ENCODE measurements at regions not wholly inside any gene's neighbourhood (a gene's known extent, or its start where the extent isn't known, plus 50 kb on each side); places are given as distances from the start of the nearest gene placed in this dataset.

DNA sequence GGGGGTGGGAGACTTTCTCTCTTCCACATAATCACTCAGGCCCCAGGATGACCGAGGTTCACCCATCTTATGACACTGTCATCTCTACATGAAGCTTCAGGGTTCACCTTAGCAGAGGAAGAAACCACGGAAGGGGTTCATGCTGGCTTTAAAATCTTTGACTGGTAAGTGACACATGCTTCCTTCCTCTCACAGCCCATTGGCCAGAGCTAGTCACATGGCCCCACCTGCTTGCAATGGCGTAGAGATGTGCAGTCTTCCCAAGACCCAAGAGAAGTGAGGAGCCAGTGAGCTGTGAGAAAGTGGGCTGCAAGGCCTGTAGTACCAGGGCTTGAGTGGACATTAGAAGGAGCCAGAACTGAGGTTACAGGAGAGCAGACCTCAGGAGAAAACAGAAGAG lies 180.3 kb downstream of the AXIN2 start:
- intact Hi-C loops (cut with micrococcal nuclease) (no loop called here), in situ Hi-C loops (cut with MboI) (no loop called here)
- ATAC-seq: no peak
- no peak for DNase-seq (ENCODE audit: extremely low read depth in 1 of 4, low spot score in 3 of 4)
- H3K4me1 ChIP-seq (replicated peaks in 1 of 2; ENCODE audit: control insufficient read depth in 2 of 2, insufficient read depth in 2 of 2, low read length in 2 of 2): no peaks in the 10 kb centered on the region
- POLR2A ChIA-PET: no interaction called here
- H3K27me3 ChIP-seq (ENCODE audit: control insufficient read depth in 2 of 2, insufficient read depth in 2 of 2, low read length in 2 of 2): no peaks in the 10 kb centered on the region
- CTCF ChIA-PET (ENCODE audit: low intra/inter-chr PET ratio): no interaction called here
- no peak overlapping the region for H3K27ac ChIP-seq (ENCODE audit: extremely low read depth, low read depth, low read length)
- H3K9me3 ChIP-seq (replicated peaks; ENCODE audit: control insufficient read depth, insufficient read depth, low read depth, low read length): no peaks in the 10 kb centered on the region
- FAIRE-seq: no peak
- WGBS (ENCODE audit: insufficient coverage, low coverage, missing lambda C conversion rate): 0% methylated on average over 3 of the region's 3 CpGs
- H3K79me2 ChIP-seq (ENCODE audit: control insufficient read depth, insufficient read depth, low read length): no peaks in the 10 kb centered on the region
- H4K20me1 ChIP-seq (replicated peaks; ENCODE audit: control insufficient read depth, insufficient read depth, low read length): no peaks in the 10 kb centered on the region
- TF ChIP-seq FOXA1 (IDR thresholded peaks at IDR 0.05; ENCODE audit: borderline replicate concordance) (no peak), NFYB (IDR thresholded peaks at IDR 0.05; ENCODE audit: extremely low read depth, insufficient read length) (peak; percentile 63), TEAD1 (CRISPR knock-in tag; IDR thresholded peaks at IDR 0.05) (no peak), CBX5 (IDR thresholded peaks at IDR 0.05; ENCODE audit: borderline replicate concordance, low read depth) (no peak), TFAM (CRISPR knock-in tag; conservative IDR thresholded peaks at IDR 0.05) (no peak)
- TF ChIP-seq, protein P1, sequence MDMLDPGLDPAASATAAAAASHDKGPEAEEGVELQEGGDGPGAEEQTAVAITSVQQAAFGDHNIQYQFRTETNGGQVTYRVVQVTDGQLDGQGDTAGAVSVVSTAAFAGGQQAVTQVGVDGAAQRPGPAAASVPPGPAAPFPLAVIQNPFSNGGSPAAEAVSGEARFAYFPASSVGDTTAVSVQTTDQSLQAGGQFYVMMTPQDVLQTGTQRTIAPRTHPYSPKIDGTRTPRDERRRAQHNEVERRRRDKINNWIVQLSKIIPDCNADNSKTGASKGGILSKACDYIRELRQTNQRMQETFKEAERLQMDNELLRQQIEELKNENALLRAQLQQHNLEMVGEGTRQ (CRISPR knock-in tag; IDR thresholded peaks at IDR 0.05): peak; percentile 57
- H3K4me2 ChIP-seq (ENCODE audit: insufficient read depth, low read length): no peak overlapping the region
- H3K4me3 ChIP-seq: no peak overlapping the region
- H3K36me3 ChIP-seq (ENCODE audit: control insufficient read depth, insufficient read depth, low read length): no peaks in the 10 kb centered on the region
- BruUV-seq (replicated peaks): no TSS peak
- no peak overlapping the region for H2AFZ ChIP-seq (ENCODE audit: low read depth, low read length)
- H3K9ac ChIP-seq (ENCODE audit: insufficient read depth in 1 of 2, low read depth in 2 of 2, low read length in 2 of 2): no peak overlapping the region
- no peaks in the 10 kb centered on the region for H3K9me1 ChIP-seq (ENCODE audit: control insufficient read depth, insufficient read depth, low read length)

DNA sequence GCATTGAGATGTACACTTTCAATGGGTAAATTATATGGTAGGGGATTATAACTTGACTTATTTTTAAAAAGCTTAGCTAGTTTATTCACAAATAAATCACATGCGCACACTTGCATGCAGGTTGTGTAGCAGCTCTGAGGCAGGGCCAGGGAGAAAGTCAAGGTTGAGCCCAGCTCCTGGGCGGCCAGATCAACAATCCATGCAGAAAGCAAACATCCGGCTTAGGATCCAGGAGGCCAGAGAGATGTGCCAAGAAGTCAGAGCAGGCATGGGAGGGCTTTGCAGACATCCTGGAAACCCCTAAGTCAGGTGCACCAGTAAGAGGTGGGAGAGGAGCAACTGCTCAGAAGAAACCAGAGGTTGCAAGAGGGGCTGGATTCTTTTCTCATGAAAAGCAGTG lies 186.5 kb downstream of the AXIN2 start:
- H3K27me3 ChIP-seq (ENCODE audit: control insufficient read depth in 2 of 2, insufficient read depth in 2 of 2, low read length in 2 of 2): peaks cover 7 to 27% of the 10 kb centered on the region in 2 experiments; a peak in 3 of 5 replicates
- H3K4me2 ChIP-seq (ENCODE audit: insufficient read depth, low read length): no peak overlapping the region
- ATAC-seq (no peak), DNase-seq (ENCODE audit: extremely low read depth in 1 of 4, low spot score in 3 of 4) (no peak), FAIRE-seq (no peak)
- no TSS peak for BruUV-seq (replicated peaks)
- no peaks in the 10 kb centered on the region; the same call in 1 of the 2 replicates for H4K20me1 ChIP-seq (replicated peaks; ENCODE audit: control insufficient read depth, insufficient read depth, low read length)
- in situ Hi-C loops (cut with MboI): no loop called here
- H3K27ac ChIP-seq (ENCODE audit: extremely low read depth, low read depth, low read length): no peak overlapping the region
- H3K9ac ChIP-seq (ENCODE audit: insufficient read depth in 1 of 2, low read depth in 2 of 2, low read length in 2 of 2): no peak overlapping the region
- intact Hi-C loops (cut with micrococcal nuclease): no loop called here
- 0 out of 5 replicates have a peak, but pooled peaks cover 0 to 5% of the 10 kb centered on the region in 2 experiments for H3K4me1 ChIP-seq (replicated peaks in 1 of 2; ENCODE audit: control insufficient read depth in 2 of 2, insufficient read depth in 2 of 2, low read length in 2 of 2)
- no peak overlapping the region for H2AFZ ChIP-seq (ENCODE audit: low read depth, low read length)
- ChIA-PET POLR2A (no interaction called here), CTCF (ENCODE audit: low intra/inter-chr PET ratio) (no interaction called here)
- no peak overlapping the region for H3K4me3 ChIP-seq
- no peaks in the 10 kb centered on the region for H3K36me3 ChIP-seq (ENCODE audit: control insufficient read depth, insufficient read depth, low read length)
- no peaks in the 10 kb centered on the region for H3K79me2 ChIP-seq (ENCODE audit: control insufficient read depth, insufficient read depth, low read length)
- no peaks in the 10 kb centered on the region for H3K9me3 ChIP-seq (replicated peaks; ENCODE audit: control insufficient read depth, insufficient read depth, low read depth, low read length)
- no peaks in the 10 kb centered on the region for H3K9me1 ChIP-seq (ENCODE audit: control insufficient read depth, insufficient read depth, low read length)
- 19% methylated on average over 3 of the region's 3 CpGs for WGBS (ENCODE audit: insufficient coverage, low coverage, missing lambda C conversion rate)
- TF ChIP-seq, protein P2, sequence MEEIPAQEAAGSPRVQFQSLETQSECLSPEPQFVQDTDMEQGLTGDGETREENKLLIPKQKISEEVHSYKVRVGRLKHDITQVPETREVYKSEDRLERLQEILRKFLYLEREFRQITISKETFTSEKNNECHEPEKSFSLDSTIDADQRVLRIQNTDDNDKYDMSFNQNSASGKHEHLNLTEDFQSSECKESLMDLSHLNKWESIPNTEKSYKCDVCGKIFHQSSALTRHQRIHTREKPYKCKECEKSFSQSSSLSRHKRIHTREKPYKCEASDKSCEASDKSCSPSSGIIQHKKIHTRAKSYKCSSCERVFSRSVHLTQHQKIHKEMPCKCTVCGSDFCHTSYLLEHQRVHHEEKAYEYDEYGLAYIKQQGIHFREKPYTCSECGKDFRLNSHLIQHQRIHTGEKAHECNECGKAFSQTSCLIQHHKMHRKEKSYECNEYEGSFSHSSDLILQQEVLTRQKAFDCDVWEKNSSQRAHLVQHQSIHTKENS (CRISPR knock-in tag; IDR thresholded peaks at IDR 0.05): no peak
- TF ChIP-seq ZNF431 (CRISPR knock-in tag; IDR thresholded peaks at IDR 0.05): no peak
- TF ChIP-seq TEAD2 (tag; IDR thresholded peaks at IDR 0.05): no peak
- TF ChIP-seq PPARD (CRISPR knock-in tag; IDR thresholded peaks at IDR 0.05): no peak
- TF ChIP-seq SMAD4 (CRISPR knock-in tag; conservative IDR thresholded peaks at IDR 0.05): no peak
- no peak for TF ChIP-seq SNRNP70 (optimal IDR thresholded peaks at IDR 0.05; ENCODE audit: low read depth, low read length)
- TF ChIP-seq, protein P3, sequence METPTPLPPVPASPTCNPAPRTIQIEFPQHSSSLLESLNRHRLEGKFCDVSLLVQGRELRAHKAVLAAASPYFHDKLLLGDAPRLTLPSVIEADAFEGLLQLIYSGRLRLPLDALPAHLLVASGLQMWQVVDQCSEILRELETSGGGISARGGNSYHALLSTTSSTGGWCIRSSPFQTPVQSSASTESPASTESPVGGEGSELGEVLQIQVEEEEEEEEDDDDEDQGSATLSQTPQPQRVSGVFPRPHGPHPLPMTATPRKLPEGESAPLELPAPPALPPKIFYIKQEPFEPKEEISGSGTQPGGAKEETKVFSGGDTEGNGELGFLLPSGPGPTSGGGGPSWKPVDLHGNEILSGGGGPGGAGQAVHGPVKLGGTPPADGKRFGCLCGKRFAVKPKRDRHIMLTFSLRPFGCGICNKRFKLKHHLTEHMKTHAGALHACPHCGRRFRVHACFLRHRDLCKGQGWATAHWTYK (CRISPR knock-in tag; IDR thresholded peaks at IDR 0.05): no peak
- TF ChIP-seq ZNF445 (CRISPR knock-in tag; IDR thresholded peaks at IDR 0.05; ENCODE audit: low read depth): no peak
- no peak for TF ChIP-seq POLR3G (IDR thresholded peaks at IDR 0.05; ENCODE audit: extremely low read depth, insufficient read length, insufficient replicate concordance)
